ENCODE measurements at regions not wholly inside any gene's neighbourhood (a gene's known extent, or its start where the extent isn't known, plus 50 kb on each side); places are given as distances from the start of the nearest gene placed in this dataset.

DNA sequence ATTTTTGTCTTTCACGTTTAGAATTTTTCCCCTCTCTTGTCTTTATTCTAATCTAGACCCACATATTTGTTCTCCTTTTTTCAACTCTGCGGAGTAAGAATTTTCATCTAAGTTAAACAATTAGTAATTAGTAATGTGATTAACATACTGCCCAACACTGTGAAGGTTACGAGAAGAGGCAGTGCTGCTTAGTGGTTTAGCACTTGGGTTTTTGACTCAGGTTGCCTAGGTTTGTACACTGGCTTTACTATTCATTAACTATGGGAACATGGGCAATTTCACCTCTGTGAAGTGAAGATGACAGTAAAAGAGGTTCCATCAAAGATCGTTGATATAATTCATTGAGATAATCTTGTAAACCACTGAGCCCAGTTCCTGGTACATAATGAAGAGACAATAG lies 82.2 kb upstream of the PNPT1 start:
- TF ChIP-seq POLR2AphosphoS5 (IDR thresholded peaks at IDR 0.05) (no peak), CTCF (IDR thresholded peaks at IDR 0.05) (no peak)

Data from breast epithelium (tissue), 3 donors.